GM13976 (cell line): ENCODE measurements at regions not wholly inside any gene's neighbourhood (a gene's known extent, or its start where the extent isn't known, plus 50 kb on each side); places are given as distances from the start of the nearest gene placed in this dataset.
"Not testable (repeated sequence)": the region's sequence is repeated elsewhere in the genome, so short reads cannot be mapped to it uniquely, and the experiment has no call there.

Experiments used
- DNase-seq: peaks from one replicate; pipeline ENCODE4 v3.0.0; 2012; ENCODE audit warnings: low spot score
- in situ Hi-C: fragments of 300-500 bp; cut with MboI; formaldehyde crosslinking; loops from one replicate; pipeline ENCODE4 v1.12.0; 2022; ENCODE audit warnings: low sequenced_read_pairs, mixed read lengths, inconsistent platforms; ENCODE audit not compliant: unreplicated experiment
- TF ChIP-seq, protein P1 (sequence below): IDR thresholded peaks from 2 replicates; pipeline ENCODE4 v1.5.1; 2012; ENCODE audit warnings: borderline replicate concordance, mild to moderate bottlenecking; ENCODE audit not compliant: insufficient read depth; ENCODE audit errors: extremely low read depth, missing control alignments, control extremely low read depth

DNA sequence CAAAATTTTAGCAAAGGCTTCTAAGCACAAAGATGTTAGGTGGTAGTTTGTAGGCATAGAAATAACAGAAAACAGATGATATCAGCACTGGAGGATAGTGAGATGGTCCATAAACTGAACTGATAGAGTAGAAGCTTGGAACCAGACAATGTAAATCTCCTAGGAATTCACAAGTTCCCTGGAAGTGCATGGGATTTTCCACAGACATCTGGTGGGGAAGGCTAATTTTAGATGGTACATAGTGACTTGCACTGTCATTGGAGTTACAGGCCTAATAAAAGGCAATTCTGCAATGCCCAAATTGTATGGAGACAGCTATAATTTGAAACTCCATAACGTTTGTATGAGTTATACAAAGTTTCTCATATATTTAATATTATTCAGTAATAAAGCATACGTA, 653.0 kb upstream of the MEF2C start:
- DNase-seq = no peak
- in situ Hi-C loops = no loop called here
- TF ChIP-seq, protein P1, sequence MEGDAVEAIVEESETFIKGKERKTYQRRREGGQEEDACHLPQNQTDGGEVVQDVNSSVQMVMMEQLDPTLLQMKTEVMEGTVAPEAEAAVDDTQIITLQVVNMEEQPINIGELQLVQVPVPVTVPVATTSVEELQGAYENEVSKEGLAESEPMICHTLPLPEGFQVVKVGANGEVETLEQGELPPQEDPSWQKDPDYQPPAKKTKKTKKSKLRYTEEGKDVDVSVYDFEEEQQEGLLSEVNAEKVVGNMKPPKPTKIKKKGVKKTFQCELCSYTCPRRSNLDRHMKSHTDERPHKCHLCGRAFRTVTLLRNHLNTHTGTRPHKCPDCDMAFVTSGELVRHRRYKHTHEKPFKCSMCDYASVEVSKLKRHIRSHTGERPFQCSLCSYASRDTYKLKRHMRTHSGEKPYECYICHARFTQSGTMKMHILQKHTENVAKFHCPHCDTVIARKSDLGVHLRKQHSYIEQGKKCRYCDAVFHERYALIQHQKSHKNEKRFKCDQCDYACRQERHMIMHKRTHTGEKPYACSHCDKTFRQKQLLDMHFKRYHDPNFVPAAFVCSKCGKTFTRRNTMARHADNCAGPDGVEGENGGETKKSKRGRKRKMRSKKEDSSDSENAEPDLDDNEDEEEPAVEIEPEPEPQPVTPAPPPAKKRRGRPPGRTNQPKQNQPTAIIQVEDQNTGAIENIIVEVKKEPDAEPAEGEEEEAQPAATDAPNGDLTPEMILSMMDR = no peak

DNA sequence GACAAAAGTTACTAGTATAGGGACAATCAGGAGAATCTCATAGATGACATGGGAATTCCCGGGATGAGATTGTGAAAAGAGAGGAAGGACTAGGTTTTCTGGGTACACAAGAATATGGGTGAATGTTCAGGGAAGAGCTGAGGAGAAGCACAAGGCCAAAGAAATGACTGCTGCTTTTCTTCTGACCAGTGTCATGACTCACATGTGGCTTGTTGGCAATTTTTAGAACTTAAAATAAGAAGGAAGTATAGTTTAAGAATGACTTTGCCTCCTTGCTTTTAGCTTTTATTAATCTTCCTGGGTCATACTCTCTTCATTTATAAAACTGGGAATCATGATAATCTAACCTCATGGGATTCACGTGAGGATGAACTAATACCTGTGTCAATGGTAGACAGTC, 652.4 kb upstream of the MEF2C start:
- TF ChIP-seq, protein P1 = no peak
- no peak for DNase-seq
- in situ Hi-C loops = no loop called here

DNA sequence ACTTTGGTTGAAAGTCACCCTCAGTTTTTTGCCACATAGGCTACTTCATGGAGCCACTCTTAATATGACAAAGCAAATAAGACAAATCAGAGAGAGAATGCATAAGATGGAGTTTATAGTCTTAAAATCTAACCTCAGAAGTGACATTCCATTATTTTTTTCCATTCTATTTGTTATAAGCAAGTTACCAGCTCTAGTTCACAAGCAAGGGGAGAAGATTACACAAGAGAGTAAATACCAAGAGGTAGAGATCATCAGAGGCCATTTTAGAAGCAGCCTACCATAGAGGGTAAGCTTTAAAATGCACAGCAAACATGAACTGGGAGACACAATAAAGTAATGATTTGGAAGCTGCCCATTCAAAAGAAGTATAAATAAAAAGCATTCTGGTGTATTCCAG, 651.3 kb upstream of the MEF2C start:
- DNase-seq = no peak
- TF ChIP-seq, protein P1 = no peak
- in situ Hi-C loops = no loop called here

DNA sequence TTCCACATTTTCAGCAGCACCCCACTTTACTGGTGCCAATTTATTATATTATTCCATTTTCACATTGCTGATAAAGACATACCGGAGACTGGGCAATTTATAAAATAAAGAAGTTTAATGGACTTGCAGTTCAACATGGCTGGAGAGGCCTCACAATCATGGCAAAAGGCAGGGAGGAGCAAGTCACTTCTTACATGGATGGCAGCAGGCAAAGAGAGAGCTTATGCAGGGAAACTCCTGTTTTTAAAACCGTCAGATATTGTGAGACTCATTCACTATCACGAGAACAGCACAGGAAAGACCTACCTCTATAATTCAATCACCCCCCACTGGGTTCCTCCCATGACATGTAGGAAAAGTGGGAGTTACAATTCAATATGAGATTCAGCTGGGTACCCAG, 641.8 kb upstream of the MEF2C start:
- no peak for DNase-seq
- TF ChIP-seq, protein P1 = no peak
- in situ Hi-C loops = no loop called here

DNA sequence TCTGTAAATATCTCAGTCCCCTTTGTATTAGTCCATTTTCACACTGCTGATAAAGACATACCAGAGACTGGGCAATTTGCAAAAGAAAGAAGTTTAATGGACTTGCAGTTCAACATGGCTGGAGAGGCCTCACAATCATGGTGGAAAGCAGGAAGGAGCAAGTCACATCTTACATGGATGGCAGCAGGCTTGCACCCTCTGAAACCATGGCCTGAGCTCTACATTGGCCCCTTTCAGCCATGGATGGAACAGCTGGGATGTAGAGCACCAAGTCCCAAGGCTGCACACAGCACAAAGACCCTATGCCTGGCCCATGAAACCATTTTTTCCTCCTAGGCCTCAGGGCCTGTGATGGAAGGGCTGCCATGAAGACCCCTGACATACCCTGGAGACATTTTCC, 640.9 kb upstream of the MEF2C start:
- DNase-seq, in situ Hi-C loops: not testable (repeated sequence)

DNA sequence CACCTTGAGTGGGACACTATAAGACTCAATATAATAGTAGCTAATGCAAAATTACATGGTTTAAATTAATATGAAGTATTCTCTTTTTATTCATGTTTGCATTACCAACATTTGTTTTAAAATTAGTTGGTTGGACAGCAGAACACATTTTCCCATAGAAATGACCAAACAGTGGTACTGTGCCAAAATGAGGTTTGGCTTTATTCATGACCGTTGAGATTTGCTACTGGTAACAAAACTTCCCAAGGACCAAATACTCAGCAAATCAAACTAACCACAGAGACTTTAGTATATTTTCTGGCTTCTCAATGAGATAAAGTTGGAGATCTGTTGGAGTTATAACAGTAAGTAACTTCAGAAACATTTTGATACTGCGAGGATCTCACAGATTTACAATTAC, 637.8 kb upstream of the MEF2C start:
- DNase-seq = no peak
- TF ChIP-seq, protein P1 = no peak
- in situ Hi-C loops = no loop called here

DNA sequence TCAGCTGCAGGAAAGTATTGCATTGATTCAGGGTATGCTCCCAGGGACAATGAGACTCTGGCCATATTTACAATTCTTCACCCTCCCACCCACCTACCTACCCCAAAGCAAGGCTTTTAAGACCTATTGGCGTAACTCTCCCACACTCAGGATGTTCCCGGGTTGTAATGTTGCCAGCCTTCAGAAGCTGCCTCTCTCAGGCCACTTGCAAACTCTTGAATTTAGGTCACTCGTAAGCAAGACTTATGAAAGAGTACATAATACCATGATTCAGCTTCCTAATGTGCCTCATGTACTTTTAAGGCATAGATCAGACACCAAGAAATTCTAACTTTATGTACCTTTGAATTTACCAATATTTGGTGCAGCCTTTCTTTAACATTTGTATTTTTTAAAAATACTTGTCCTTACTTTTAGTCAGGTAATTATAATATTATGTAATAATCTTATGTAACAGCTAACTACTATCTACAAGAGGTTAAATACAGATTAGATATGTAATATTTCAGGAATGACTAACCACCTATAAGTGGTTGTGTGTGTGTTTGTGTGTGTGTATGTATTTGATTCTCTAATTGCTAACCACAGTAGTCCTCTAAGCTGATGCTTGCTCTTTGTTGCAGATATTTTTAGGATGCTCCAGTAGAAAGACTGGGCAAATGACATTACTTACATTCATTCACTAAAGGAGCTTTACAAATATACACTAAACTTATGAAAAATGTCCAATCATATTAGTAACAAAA, 630.5 kb upstream of the MEF2C start:
- TF ChIP-seq, protein P1 = no peak
- DNase-seq = no peak
- in situ Hi-C loops = no loop called here
